ENCODE measurements at regions not wholly inside any gene's neighbourhood (a gene's known extent, or its start where the extent isn't known, plus 50 kb on each side); places are given as distances from the start of the nearest gene placed in this dataset.

- Histone ChIP-seq H3K4me3 (no peak overlapping the region), H3K36me3 (no peaks in the 10 kb centered on the region), H3K27me3 (no peaks in the 10 kb centered on the region), H3K4me1 (peaks cover 3% of the 10 kb centered on the region), H3K9me3 (no peaks in the 10 kb centered on the region), H3K27ac (no peak overlapping the region)
- no peak for TF ChIP-seq CTCF (IDR thresholded peaks at IDR 0.05)
- TF ChIP-seq POLR2A (IDR thresholded peaks at IDR 0.05): no peak
- TF ChIP-seq POLR2AphosphoS5 (IDR thresholded peaks at IDR 0.05): no peak
- TF ChIP-seq EP300 (IDR thresholded peaks at IDR 0.05): no peak
- no peak for DNase-seq (ENCODE audit: low spot score in 2 of 2)
- 92% methylated on average over 2 of the region's 2 CpGs for WGBS
Observed at GRCh38 chr17:68175416-68175815, 72.4 kb upstream of the AMZ2 start.

- no peak for DNase-seq (ENCODE audit: low spot score in 2 of 2)
- 91% methylated on average over 3 of the region's 3 CpGs for WGBS
- no peaks in the 10 kb centered on the region for H3K9me3 ChIP-seq
- H3K4me3 ChIP-seq: no peak overlapping the region
- no peaks in the 10 kb centered on the region for H3K36me3 ChIP-seq
- peaks cover 3% of the 10 kb centered on the region for H3K4me1 ChIP-seq
- H3K27me3 ChIP-seq: no peaks in the 10 kb centered on the region
- H3K27ac ChIP-seq: no peak overlapping the region
- TF ChIP-seq EP300 (IDR thresholded peaks at IDR 0.05): no peak
- no peak for TF ChIP-seq POLR2AphosphoS5 (IDR thresholded peaks at IDR 0.05)
Observed at GRCh38 chr17:68175905-68176304, 71.9 kb upstream of the AMZ2 start.

- Histone ChIP-seq H3K4me1 (peaks cover 3% of the 10 kb centered on the region), H3K27me3 (no peaks in the 10 kb centered on the region), H3K36me3 (no peaks in the 10 kb centered on the region), H3K27ac (no peak overlapping the region), H3K9me3 (no peaks in the 10 kb centered on the region), H3K4me3 (no peak overlapping the region)
- TF ChIP-seq EP300 (IDR thresholded peaks at IDR 0.05) (no peak), CTCF (IDR thresholded peaks at IDR 0.05) (no peak), POLR2A (IDR thresholded peaks at IDR 0.05) (no peak), POLR2AphosphoS5 (IDR thresholded peaks at IDR 0.05) (no peak)
- WGBS: 85% methylated on average over 4 of the region's 4 CpGs
- no peak for DNase-seq (ENCODE audit: low spot score in 2 of 2)
Observed at GRCh38 chr17:68176718-68177117, 71.1 kb upstream of the AMZ2 start.

- no peak for DNase-seq (ENCODE audit: low spot score in 2 of 2)
- H3K9me3 ChIP-seq: no peaks in the 10 kb centered on the region
- 91% methylated on average over 6 of the region's 6 CpGs for WGBS
Observed at GRCh38 chr17:68178831-68179230, 69.0 kb upstream of the AMZ2 start.

GRCh38 chr17:68179236-68179925 is 68.5 kb upstream of the AMZ2 start:
- Histone ChIP-seq H3K4me1 (no peaks in the 10 kb centered on the region), H3K9me3 (no peaks in the 10 kb centered on the region), H3K27me3 (no peaks in the 10 kb centered on the region), H3K36me3 (no peaks in the 10 kb centered on the region), H3K27ac (no peak overlapping the region), H3K4me3 (no peak overlapping the region)
- TF ChIP-seq EP300 (IDR thresholded peaks at IDR 0.05): no peak
- no peak for TF ChIP-seq POLR2A (IDR thresholded peaks at IDR 0.05)
- TF ChIP-seq CTCF (IDR thresholded peaks at IDR 0.05): no peak
- TF ChIP-seq POLR2AphosphoS5 (IDR thresholded peaks at IDR 0.05): no peak
- 90% methylated on average over 21 of the region's 21 CpGs for WGBS
- DNase-seq (ENCODE audit: low spot score in 2 of 2): no peak

More at GRCh38 chr17:68178831-68179230, 69.0 kb upstream of the AMZ2 start:
- H3K27ac ChIP-seq: no peak overlapping the region
- H3K36me3 ChIP-seq: no peaks in the 10 kb centered on the region
- H3K4me1 ChIP-seq: no peaks in the 10 kb centered on the region
- no peaks in the 10 kb centered on the region for H3K27me3 ChIP-seq
- TF ChIP-seq EP300 (IDR thresholded peaks at IDR 0.05) (no peak), POLR2AphosphoS5 (IDR thresholded peaks at IDR 0.05) (no peak), CTCF (IDR thresholded peaks at IDR 0.05) (no peak), POLR2A (IDR thresholded peaks at IDR 0.05) (no peak)
- H3K4me3 ChIP-seq: no peak overlapping the region

- Histone ChIP-seq H3K9me3 (no peaks in the 10 kb centered on the region), H3K4me1 (no peaks in the 10 kb centered on the region), H3K27ac (no peak overlapping the region), H3K36me3 (no peaks in the 10 kb centered on the region), H3K27me3 (no peaks in the 10 kb centered on the region), H3K4me3 (no peak overlapping the region)
- DNase-seq (ENCODE audit: low spot score in 2 of 2): no peak
- TF ChIP-seq EP300 (IDR thresholded peaks at IDR 0.05): no peak
- TF ChIP-seq CTCF (IDR thresholded peaks at IDR 0.05): no peak
- TF ChIP-seq POLR2A (IDR thresholded peaks at IDR 0.05): no peak
- no peak for TF ChIP-seq POLR2AphosphoS5 (IDR thresholded peaks at IDR 0.05)
- WGBS: 97% methylated on average over 18 of the region's 31 CpGs
Observed at GRCh38 chr17:68179926-68180285, 67.9 kb upstream of the AMZ2 start.
